Esophagus (tissue), 2 donors: ENCODE measurements at regions not wholly inside any gene's neighbourhood (a gene's known extent, or its start where the extent isn't known, plus 50 kb on each side); places are given as distances from the start of the nearest gene placed in this dataset.

Source experiments
- H3K27ac ChIP-seq, 2 donors: one replicate each; pipeline ENCODE4 v1.5.1; 2013; ENCODE audit warnings: low read depth in 2 of 2, mild to moderate bottlenecking in 2 of 2, inconsistent platforms in 1 of 2, low read length in 1 of 2, moderate library complexity in 1 of 2
- H3K27me3 ChIP-seq, 2 donors: one replicate each; pipeline ENCODE4 v1.6.1; 2013; ENCODE audit warnings: low read length in 2 of 2, control low read depth in 1 of 2, mild to moderate bottlenecking in 1 of 2; ENCODE audit not compliant: insufficient read depth in 2 of 2, control insufficient read depth in 1 of 2
- H3K36me3 ChIP-seq, 2 donors: one replicate each; pipeline ENCODE4 v1.6.1; 2013; ENCODE audit warnings: low read length in 1 of 2; ENCODE audit not compliant: control insufficient read depth in 2 of 2, insufficient read depth in 2 of 2
- H3K4me1 ChIP-seq, 2 donors: one replicate each; pipeline ENCODE4 v1.6.1; 2013; ENCODE audit warnings: low read length in 1 of 2; ENCODE audit not compliant: control insufficient read depth in 2 of 2, insufficient read depth in 2 of 2
- H3K4me3 ChIP-seq, 2 donors: one replicate each; pipeline ENCODE4 v1.5.1; 2013; ENCODE audit warnings: low read length in 2 of 2, mild to moderate bottlenecking in 2 of 2, low read depth in 1 of 2, moderate library complexity in 1 of 2
- H3K9me3 ChIP-seq, 2 donors: one replicate each; pipeline ENCODE4 v1.6.1; 2013; ENCODE audit warnings: mild to moderate bottlenecking in 2 of 2, low read depth in 1 of 2, low read length in 1 of 2, moderate library complexity in 1 of 2; ENCODE audit not compliant: control insufficient read depth in 2 of 2, insufficient read depth in 1 of 2
- WGBS, 2 donors: extraction: QIAGEN DNeasy Blood & Tissue Kit; methylation state at CpG; one replicate each; pipeline ENCODE4 v1.1.7; 2013; 5-methylcytosine and 5-hydroxymethylcytosine counted together
- donor health status: healthy with polysubstance abuse.
- donor health status: Bipolar disorder and iron deficiency.

GRCh38 chr15:59933607-59934006, 70.5 kb upstream of the FOXB1 start:
- no peak overlapping the region for H3K27ac ChIP-seq
- no peaks in the 10 kb centered on the region for H3K9me3 ChIP-seq
- peaks cover 3% of the 10 kb centered on the region in 2 donors for H3K27me3 ChIP-seq
- no peaks in the 10 kb centered on the region for H3K4me1 ChIP-seq
- H3K36me3 ChIP-seq = no peaks in the 10 kb centered on the region
- H3K4me3 ChIP-seq = no peak overlapping the region
- 65 to 69% methylated on average over 4 of the region's 4 CpGs for WGBS, 2 donors

GRCh38 chr15:59931646-59932261, 72.4 kb upstream of the FOXB1 start:
- no peak overlapping the region for H3K4me3 ChIP-seq
- 88 to 90% methylated on average over 7 of the region's 7 CpGs for WGBS, 2 donors
- H3K4me1 ChIP-seq = no peaks in the 10 kb centered on the region
- no peaks in the 10 kb centered on the region for H3K9me3 ChIP-seq
- H3K27me3 ChIP-seq = peaks cover 3% of the 10 kb centered on the region in 2 donors
- no peak overlapping the region for H3K27ac ChIP-seq
- H3K36me3 ChIP-seq = no peaks in the 10 kb centered on the region

DNA sequence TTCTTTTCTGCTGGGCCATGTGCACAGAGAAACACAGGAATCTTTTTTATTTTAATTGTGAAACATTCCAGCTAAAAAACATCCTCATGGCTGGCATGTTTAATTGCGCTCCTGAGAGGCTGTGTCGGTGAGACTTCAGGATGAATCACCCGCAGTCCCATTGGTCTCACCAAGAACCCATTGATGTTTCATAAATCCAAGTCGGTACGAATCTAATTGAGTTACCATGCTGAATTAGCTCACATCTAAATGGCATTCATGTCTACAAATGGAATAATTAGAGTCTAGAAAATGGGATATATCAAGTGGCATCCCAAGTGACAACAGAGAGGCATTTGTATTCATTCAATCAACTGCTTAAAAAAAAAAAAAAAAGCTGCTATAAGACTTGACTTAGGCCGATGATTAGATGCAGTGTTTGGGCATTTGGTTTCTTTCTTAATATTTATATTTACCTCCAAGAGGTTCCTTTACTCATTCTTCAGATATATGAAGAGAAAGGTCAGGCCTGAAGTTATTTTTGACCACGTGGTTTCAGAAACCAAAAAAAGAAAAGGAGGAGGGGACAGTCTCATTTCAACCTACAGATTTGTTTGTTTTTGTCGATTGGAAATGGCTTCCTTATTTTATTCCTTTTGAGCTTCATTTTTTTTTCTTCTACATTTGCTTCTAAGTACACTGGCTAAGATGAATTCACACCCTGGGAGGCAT, 79.1 kb upstream of the FOXB1 start:
- WGBS, 2 donors = 76% methylated on average over 8 of the region's 8 CpGs
- Histone ChIP-seq H3K27me3 (peaks cover 0 to 3% of the 10 kb centered on the region in 2 donors), H3K36me3 (no peaks in the 10 kb centered on the region), H3K9me3 (no peaks in the 10 kb centered on the region), H3K4me3 (no peak overlapping the region), H3K4me1 (no peaks in the 10 kb centered on the region), H3K27ac (no peak overlapping the region)

DNA sequence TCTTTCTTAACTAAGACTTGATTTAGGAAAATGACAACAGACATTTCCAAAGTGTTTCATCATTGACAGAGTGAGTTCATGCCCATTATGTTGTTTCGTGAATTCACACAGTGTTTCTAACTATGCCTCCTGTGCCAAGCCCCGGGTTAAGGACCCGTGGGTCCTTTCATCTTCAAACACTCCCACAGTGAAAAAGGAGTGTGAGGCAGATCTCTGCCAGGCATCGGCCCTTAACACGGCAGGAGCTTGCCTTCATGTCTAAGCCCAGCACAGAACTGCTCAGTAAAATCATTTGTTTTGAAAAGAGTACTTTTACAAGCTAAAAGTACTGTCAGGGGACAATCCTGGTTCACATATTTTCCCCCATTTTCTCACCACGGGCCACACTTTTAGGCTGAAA, 80.0 kb upstream of the FOXB1 start:
- no peaks in the 10 kb centered on the region for H3K4me1 ChIP-seq
- 59 to 67% methylated on average over 6 of the region's 6 CpGs for WGBS, 2 donors
- no peak overlapping the region for H3K27ac ChIP-seq
- peaks cover 0 to 2% of the 10 kb centered on the region in 2 donors for H3K27me3 ChIP-seq
- no peaks in the 10 kb centered on the region for H3K36me3 ChIP-seq
- H3K4me3 ChIP-seq = no peak overlapping the region
- H3K9me3 ChIP-seq = no peaks in the 10 kb centered on the region

DNA sequence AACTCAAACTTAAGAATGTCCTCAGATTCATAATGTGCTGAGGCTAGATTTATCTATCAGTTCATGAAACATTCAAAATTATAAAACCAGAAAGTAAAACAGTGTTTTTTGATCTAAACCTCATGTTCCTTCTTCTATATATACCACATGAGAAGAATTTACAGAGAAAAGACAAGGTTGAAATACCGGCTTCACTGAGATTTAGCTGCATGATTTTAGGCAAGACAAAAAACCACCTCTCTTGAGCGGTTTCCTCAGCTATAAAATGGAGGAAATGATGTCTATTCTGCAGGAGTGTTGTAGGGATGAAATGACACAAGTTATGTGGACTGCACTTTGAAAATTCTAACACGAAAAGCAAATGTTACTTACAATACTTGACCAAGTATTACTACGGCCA, 80.6 kb upstream of the FOXB1 start:
- Histone ChIP-seq H3K36me3 (no peaks in the 10 kb centered on the region), H3K4me1 (no peaks in the 10 kb centered on the region), H3K27ac (no peak overlapping the region), H3K9me3 (no peaks in the 10 kb centered on the region), H3K27me3 (peaks cover 0 to 2% of the 10 kb centered on the region in 2 donors), H3K4me3 (no peak overlapping the region)
- WGBS, 2 donors = 85 to 89% methylated on average over 4 of the region's 4 CpGs

DNA sequence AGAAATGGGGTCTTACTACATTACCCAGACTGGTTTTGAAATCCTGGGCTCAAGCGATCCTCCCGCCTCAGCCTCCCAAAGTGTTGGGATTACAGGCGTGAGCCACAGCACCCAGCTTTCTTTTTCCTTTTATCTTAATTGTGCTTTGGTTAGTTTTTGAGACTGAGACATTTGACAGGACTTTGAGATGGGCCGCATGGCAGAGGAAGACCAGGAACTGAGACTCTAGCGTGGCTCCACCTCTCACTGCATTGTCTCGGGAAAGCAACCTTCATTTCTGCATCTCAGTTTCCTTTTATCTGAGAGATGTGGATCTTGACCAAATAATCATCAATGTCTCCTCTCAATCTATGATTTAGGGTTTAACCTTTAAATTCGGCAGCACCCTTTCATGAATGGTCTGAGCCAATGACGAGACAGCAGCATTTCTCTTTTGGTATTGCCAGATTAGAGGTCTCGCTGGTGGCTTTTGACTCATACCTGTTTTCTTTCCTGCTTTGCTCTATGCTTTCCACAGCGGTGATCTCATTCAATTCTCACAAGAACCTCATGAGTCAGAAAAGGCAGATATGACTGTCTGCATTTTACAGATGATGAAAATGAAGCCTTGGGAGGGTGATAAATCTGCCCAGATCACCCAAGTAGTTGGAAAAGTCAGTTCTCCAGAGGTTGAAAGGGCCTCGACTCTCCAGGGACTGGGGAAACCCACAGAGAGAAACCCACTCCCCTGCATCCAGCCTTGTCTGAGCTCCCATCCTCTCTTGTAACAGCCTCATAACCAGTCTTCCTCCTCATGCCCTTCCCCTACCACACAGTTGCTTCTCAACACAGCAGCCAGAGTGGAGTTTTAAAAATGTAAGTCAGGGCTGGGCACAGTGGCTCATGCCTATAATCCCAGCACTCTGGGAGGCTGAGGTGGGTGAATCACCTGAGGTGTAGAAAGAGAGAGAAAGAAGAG, 84.8 kb upstream of the FOXB1 start:
- Histone ChIP-seq H3K4me1 (no peaks in the 10 kb centered on the region), H3K4me3 (no peak overlapping the region), H3K27ac (peak overlapping the region in 1 of 2 donors; percentile 26), H3K36me3 (no peaks in the 10 kb centered on the region), H3K9me3 (no peaks in the 10 kb centered on the region), H3K27me3 (peaks cover 0 to 2% of the 10 kb centered on the region in 2 donors)
- 72 to 79% methylated on average over 11 of the region's 11 CpGs for WGBS, 2 donors

DNA sequence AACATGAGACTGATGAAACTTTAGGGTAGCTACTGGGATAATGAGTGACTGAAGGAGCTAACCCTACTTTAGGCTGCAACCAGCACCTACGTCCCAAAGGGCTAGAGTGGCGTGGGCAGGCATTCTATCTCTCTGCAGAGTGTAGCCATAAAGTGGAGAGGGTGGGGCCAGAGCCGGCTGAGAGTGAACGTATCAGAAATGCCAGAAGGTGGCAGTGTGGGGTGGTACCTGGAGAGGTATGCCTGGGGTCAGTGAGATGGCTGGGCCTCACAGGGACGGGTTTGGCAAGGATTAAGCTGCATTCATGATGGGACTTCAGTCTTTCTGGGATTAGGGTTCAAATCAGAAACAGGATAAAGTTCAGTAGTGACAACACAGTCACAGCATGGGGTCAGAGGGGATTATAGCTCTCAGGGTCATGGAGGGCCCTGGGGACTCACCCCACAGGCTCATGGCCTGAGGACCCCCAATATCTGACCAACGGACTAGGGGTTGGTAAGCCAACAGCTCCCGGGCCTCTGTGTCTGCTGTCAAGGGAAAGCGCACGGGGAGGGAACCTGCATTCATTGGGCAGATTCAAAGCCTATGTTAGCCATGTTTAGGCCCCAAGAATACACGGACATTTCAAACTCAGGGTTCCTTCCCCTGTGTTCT, 86.5 kb upstream of the FOXB1 start:
- no peaks in the 10 kb centered on the region for H3K4me1 ChIP-seq
- 35 to 37% methylated on average over 10 of the region's 10 CpGs for WGBS, 2 donors
- no peaks in the 10 kb centered on the region for H3K36me3 ChIP-seq
- H3K27ac ChIP-seq = no peak overlapping the region
- no peak overlapping the region for H3K4me3 ChIP-seq
- H3K27me3 ChIP-seq = peaks cover 0 to 2% of the 10 kb centered on the region in 2 donors
- no peaks in the 10 kb centered on the region for H3K9me3 ChIP-seq

DNA sequence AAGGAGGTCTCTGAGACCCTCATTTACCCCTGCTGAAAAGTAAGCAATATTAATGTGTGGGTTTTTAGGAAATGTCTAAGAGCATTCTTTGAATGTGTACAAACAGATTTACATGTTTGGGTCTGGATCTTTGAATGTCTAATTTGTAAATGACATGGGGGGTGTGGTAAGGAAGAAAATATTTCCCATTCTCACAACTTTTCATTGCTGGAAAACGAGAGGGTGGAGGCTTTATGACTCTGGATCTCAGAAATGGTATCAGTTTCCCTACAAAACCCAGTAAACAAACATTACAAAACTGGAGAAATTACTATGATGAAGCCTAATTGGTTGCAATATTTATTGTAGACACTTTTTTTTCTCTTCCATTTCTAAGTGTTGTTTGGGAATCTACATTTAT, 98.1 kb upstream of the FOXB1 start:
- peaks cover 0 to 7% of the 10 kb centered on the region in 2 donors for H3K27me3 ChIP-seq
- H3K4me3 ChIP-seq = no peak overlapping the region
- WGBS, 2 donors = 40 to 43% methylated on average over 1 of the region's 1 CpG
- no peaks in the 10 kb centered on the region for H3K4me1 ChIP-seq
- no peak overlapping the region for H3K27ac ChIP-seq
- no peaks in the 10 kb centered on the region for H3K36me3 ChIP-seq
- H3K9me3 ChIP-seq = no peaks in the 10 kb centered on the region

- H3K4me1 ChIP-seq = no peaks in the 10 kb centered on the region
- peaks cover 0 to 7% of the 10 kb centered on the region in 2 donors for H3K27me3 ChIP-seq
- no peaks in the 10 kb centered on the region for H3K9me3 ChIP-seq
- H3K27ac ChIP-seq = no peak overlapping the region
- 50 to 52% methylated on average over 4 of the region's 4 CpGs for WGBS, 2 donors
- H3K36me3 ChIP-seq = no peaks in the 10 kb centered on the region
- no peak overlapping the region for H3K4me3 ChIP-seq
Observed at GRCh38 chr15:59905176-59905575, 98.9 kb upstream of the FOXB1 start.
